ENCODE measurements at regions not wholly inside any gene's neighbourhood (a gene's known extent, or its start where the extent isn't known, plus 50 kb on each side); places are given as distances from the start of the nearest gene placed in this dataset.

GRCh38 chr22:11360632-11361031 is 4167.4 kb upstream of the OR11H1 start:
- TF ChIP-seq CTCF (IDR thresholded peaks at IDR 0.05) = no peak
- no peak for TF ChIP-seq POLR2A (IDR thresholded peaks at IDR 0.05)

All from vagina (tissue), 2 donors.